NT2/D1 (cell line): ENCODE measurements at regions not wholly inside any gene's neighbourhood (a gene's known extent, or its start where the extent isn't known, plus 50 kb on each side); places are given as distances from the start of the nearest gene placed in this dataset.

Experiments
- SUZ12 ChIP-seq: IDR thresholded peaks from 2 replicates; pipeline ENCODE4 v1.6.1; 2011; ENCODE audit not compliant: insufficient read length, insufficient read depth; ENCODE audit errors: extremely low read depth
- YY1 ChIP-seq: IDR thresholded peaks from 2 replicates; pipeline ENCODE4 v1.6.1; 2011; ENCODE audit not compliant: insufficient read length, insufficient read depth
- ZNF274 ChIP-seq: IDR thresholded peaks from 2 replicates; pipeline ENCODE4 v1.6.1; 2011; ENCODE audit warnings: mild to moderate bottlenecking, low read depth, low read length

GRCh38 chr2:193373120-193373519 is 1178.4 kb upstream of the TMEFF2 start:
- TF ChIP-seq SUZ12 (no peak), ZNF274 (no peak), YY1 (no peak)
